ENCODE measurements at regions not wholly inside any gene's neighbourhood (a gene's known extent, or its start where the extent isn't known, plus 50 kb on each side); places are given as distances from the start of the nearest gene placed in this dataset.

- POLR2A ChIA-PET (ENCODE audit: unreplicated experiment) = no interaction called here
- dilution Hi-C loops (cut with HindIII; ENCODE audit: low sequenced_read_pairs, unreplicated experiment) = no loop called here
- CTCF ChIA-PET = no interaction called here
Observed at GRCh38 chr15:96402403-96402802, 71.9 kb downstream of the NR2F2 start.

More at GRCh38 chr15:96402403-96402802, 71.9 kb downstream of the NR2F2 start:
- Histone ChIP-seq H2BK5ac (ENCODE audit: low read depth, low read length, poor library complexity, severe bottlenecking) (no peak overlapping the region), H2AFZ (replicated peaks; ENCODE audit: low read length, poor library complexity) (no peak overlapping the region), H3K27me3 (ENCODE audit: control insufficient read depth, insufficient read depth, low read length) (peaks cover 21% of the 10 kb centered on the region), H3K4ac (ENCODE audit: low read depth, low read length) (no peak overlapping the region), H2BK15ac (ENCODE audit: low read depth, low read length) (no peak overlapping the region), H3K23ac (ENCODE audit: low read depth, low read length) (no peak overlapping the region), H3K18ac (ENCODE audit: low read depth, low read length) (no peak overlapping the region), H3K4me3 (ENCODE audit: insufficient read depth, low read depth, low read length) (no peak overlapping the region), H2BK120ac (ENCODE audit: low read depth, low read length) (no peak overlapping the region), H3K79me1 (ENCODE audit: low read depth in 1 of 2, low read length in 2 of 2) (no peaks in the 10 kb centered on the region), H3K56ac (ENCODE audit: extremely low read depth, insufficient read depth, low read length) (no peak overlapping the region), H4K20me1 (ENCODE audit: insufficient read depth, low read length) (no peaks in the 10 kb centered on the region), H3K14ac (replicated peaks; ENCODE audit: low read depth, low read length) (no peak overlapping the region), H3K27ac (ENCODE audit: insufficient read depth, low read length) (no peak overlapping the region), H2BK20ac (ENCODE audit: low read depth, low read length) (no peak overlapping the region), H3K4me2 (ENCODE audit: low read depth, low read length) (no peak overlapping the region), H2AK9ac (replicated peaks; ENCODE audit: low read depth, low read length, poor library complexity) (no peak overlapping the region), H3K9ac (ENCODE audit: low read depth, low read length) (no peak overlapping the region), H3K9me3 (ENCODE audit: control insufficient read depth, insufficient read depth, low read length) (no peaks in the 10 kb centered on the region), H3K4me1 (ENCODE audit: control insufficient read depth, insufficient read depth, low read length) (no peaks in the 10 kb centered on the region), H2AK5ac (ENCODE audit: low read depth, low read length) (no peak overlapping the region), H3K9me1 (ENCODE audit: insufficient read depth, low read length) (no peaks in the 10 kb centered on the region), H4K8ac (ENCODE audit: low read depth in 2 of 2, low read length in 2 of 2) (no peak overlapping the region), H4K5ac (ENCODE audit: low read depth, low read length) (no peak overlapping the region), H4K91ac (ENCODE audit: insufficient read depth, low read depth, low read length) (no peak overlapping the region), H3K36me3 (ENCODE audit: control insufficient read depth, insufficient read depth, low read length) (no peaks in the 10 kb centered on the region)
- ATAC-seq (ENCODE audit: low read depth) (no peak), DNase-seq (no peak)
- in situ Hi-C loops (cut with MboI; ENCODE audit: low sequenced_read_pairs) (no loop called here), intact Hi-C loops (cut with micrococcal nuclease) (no loop called here)
- no CpG with 5 or more reads among the region's 3 CpGs for WGBS, 2 experiments (ENCODE audit: extremely low coverage in 2 of 2, insufficient read length in 1 of 2)
- BruUV-seq (replicated peaks) = no TSS peak
- no peak for TF ChIP-seq FOS (IDR thresholded peaks at IDR 0.05; ENCODE audit: low read depth, low read length)
- no peak for TF ChIP-seq CTCF (conservative IDR thresholded peaks at IDR 0.05; ENCODE audit: low read depth, low read length)
- TF ChIP-seq NFE2L2 (IDR thresholded peaks at IDR 0.05; ENCODE audit: low read depth, low read length) = no peak
- TF ChIP-seq CEBPB (IDR thresholded peaks at IDR 0.05; ENCODE audit: low read depth, low read length) = no peak
- no peak for TF ChIP-seq MAFK (IDR thresholded peaks at IDR 0.05; ENCODE audit: low read depth, low read length)

Data from IMR-90 (cell line).